ENCODE measurements at regions not wholly inside any gene's neighbourhood (a gene's known extent, or its start where the extent isn't known, plus 50 kb on each side); places are given as distances from the start of the nearest gene placed in this dataset.

GRCh38 chr10:21039721-21040120 is 142.6 kb upstream of the NEBL start:
- no peak for TF ChIP-seq POLR2AphosphoS5 (IDR thresholded peaks at IDR 0.05; ENCODE audit: low read depth, low read length)
- no peak for TF ChIP-seq POLR2A (IDR thresholded peaks at IDR 0.05; ENCODE audit: low read depth, low read length)

Data from GM12891 (cell line).